ENCODE measurements at regions not wholly inside any gene's neighbourhood (a gene's known extent, or its start where the extent isn't known, plus 50 kb on each side); places are given as distances from the start of the nearest gene placed in this dataset.
A peak's percentile ranks its signal among the peaks of the same experiment; 100 is the strongest.

GRCh38 chr13:77390391-77390790 is 63.5 kb upstream of the MYCBP2 start:
- Histone ChIP-seq H3K9me2 (ENCODE audit: insufficient read depth) (no peaks in the 10 kb centered on the region), H3K36me3 (ENCODE audit: insufficient read depth) (no peaks in the 10 kb centered on the region), H3K4me2 (no peak overlapping the region), H3K4me3 (no peak overlapping the region), H3F3A (replicated peaks; ENCODE audit: low read depth) (no peaks in the 10 kb centered on the region), H3K79me2 (replicated peaks; ENCODE audit: insufficient read depth) (no peaks in the 10 kb centered on the region), H4K20me1 (replicated peaks; ENCODE audit: insufficient read depth) (no peaks in the 10 kb centered on the region), H2AFZ (peak overlapping the region; percentile 19; the same call in 1 of the 2 replicates), H3K27me3 (ENCODE audit: insufficient read depth) (no peaks in the 10 kb centered on the region), H3K4me1 (ENCODE audit: insufficient read depth) (no peaks in the 10 kb centered on the region), H3K27ac (ENCODE audit: low read depth) (no peak overlapping the region)
- Mint-ChIP-seq H3K36me3 (ENCODE audit: low read depth) (peaks cover 4% of the 10 kb centered on the region; the same call in 2 of the 3 replicates), H3K4me3 (no peak overlapping the region), H3K27ac (no peak overlapping the region), H3K4me1 (0 out of 3 replicates have a peak, but pooled peaks cover 2% of the 10 kb centered on the region), H3K27me3 (ENCODE audit: insufficient read depth, low read depth, poor library complexity) (no peaks in the 10 kb centered on the region), H3K9me3 (no peaks in the 10 kb centered on the region; the same call in 2 of the 3 replicates)
- DNase-seq (ENCODE audit: low spot score) (no peak), ATAC-seq (no peak)
- TF ChIP-seq JUNB (IDR thresholded peaks at IDR 0.05; ENCODE audit: unreplicated experiment) (no peak), ZNF331 (CRISPR knock-in tag; IDR thresholded peaks at IDR 0.05; ENCODE audit: low read depth) (no peak), STAT1 (IDR thresholded peaks at IDR 0.05; ENCODE audit: unreplicated experiment) (no peak), ZNF114 (CRISPR knock-in tag; IDR thresholded peaks at IDR 0.05) (no peak), NANOG (IDR thresholded peaks at IDR 0.05; ENCODE audit: borderline replicate concordance) (no peak), EZH2 (IDR thresholded peaks at IDR 0.05; ENCODE audit: low read depth, unreplicated experiment) (no peak), EZH2phosphoT487 (IDR thresholded peaks at IDR 0.05; ENCODE audit: unreplicated experiment) (no peak)

- no peak overlapping the region for H3K4me2 ChIP-seq
- Mint-ChIP-seq H3K27ac (no peak overlapping the region), H3K36me3 (ENCODE audit: low read depth) (peaks cover 4% of the 10 kb centered on the region; the same call in 2 of the 3 replicates), H3K4me1 (peaks cover 3% of the 10 kb centered on the region; the same call in 1 of the 3 replicates), H3K9me3 (no peaks in the 10 kb centered on the region; the same call in 2 of the 3 replicates), H3K27me3 (ENCODE audit: insufficient read depth, low read depth, poor library complexity) (no peaks in the 10 kb centered on the region), H3K4me3 (no peak overlapping the region)
- no peak overlapping the region for H3K27ac ChIP-seq (ENCODE audit: low read depth)
- DNase-seq (ENCODE audit: low spot score) (no peak), ATAC-seq (no peak)
- H4K20me1 ChIP-seq (replicated peaks; ENCODE audit: insufficient read depth) = no peaks in the 10 kb centered on the region
- H3K4me3 ChIP-seq = no peak overlapping the region
- H2AFZ ChIP-seq = no peak overlapping the region
- H3K36me3 ChIP-seq (ENCODE audit: insufficient read depth) = no peaks in the 10 kb centered on the region
- no peaks in the 10 kb centered on the region for H3K9me2 ChIP-seq (ENCODE audit: insufficient read depth)
- no peaks in the 10 kb centered on the region for H3K4me1 ChIP-seq (ENCODE audit: insufficient read depth)
- no peaks in the 10 kb centered on the region for H3F3A ChIP-seq (replicated peaks; ENCODE audit: low read depth)
- no peaks in the 10 kb centered on the region for H3K79me2 ChIP-seq (replicated peaks; ENCODE audit: insufficient read depth)
- H3K27me3 ChIP-seq (ENCODE audit: insufficient read depth) = no peaks in the 10 kb centered on the region
- TF ChIP-seq NANOG (IDR thresholded peaks at IDR 0.05; ENCODE audit: borderline replicate concordance) = no peak
- no peak for TF ChIP-seq CREB1 (CRISPR knock-in tag; IDR thresholded peaks at IDR 0.05; ENCODE audit: low read depth)
- TF ChIP-seq EZH2phosphoT487 (IDR thresholded peaks at IDR 0.05; ENCODE audit: unreplicated experiment) = no peak
- TF ChIP-seq REST (IDR thresholded peaks at IDR 0.05; ENCODE audit: unreplicated experiment) = no peak
- no peak for TF ChIP-seq ETS1 (IDR thresholded peaks at IDR 0.05)
- TF ChIP-seq CTCF (conservative IDR thresholded peaks at IDR 0.05; ENCODE audit: low read depth in 2 of 2) = no peak
- no peak for TF ChIP-seq ZNF114 (CRISPR knock-in tag; IDR thresholded peaks at IDR 0.05)
These were observed 62.7 kb upstream of the MYCBP2 start for GRCh38 chr13:77389625-77390000.
